GM23338 (cell line): ENCODE measurements at regions not wholly inside any gene's neighbourhood (a gene's known extent, or its start where the extent isn't known, plus 50 kb on each side); places are given as distances from the start of the nearest gene placed in this dataset.

ENCODE experiments used
- ATAC-seq: fragments of 200-7000 bp; cut with Tn5 transposase; 3 replicates; pipeline ENCODE4 v1.9.1; 2020
- DNase-seq: peaks from one replicate; pipeline ENCODE4 v3.0.0-alpha.2; 2015; ENCODE audit warnings: low spot score
- H2AFZ ChIP-seq: fragments of 200-600 bp; sonication (generic); 2 replicates; pipeline ENCODE4 v1.8.0; 2016; ENCODE audit warnings: antibody characterized with exemption, mild to moderate bottlenecking, moderate library complexity
- H3F3A ChIP-seq: fragments of 200-600 bp; sonication (generic); replicated peaks from 2 replicates; pipeline ENCODE4 v1.8.0; 2017; ENCODE audit warnings: antibody characterized with exemption, mixed run types, low read depth
- H3K27ac ChIP-seq: fragments of 200-600 bp; sonication (generic); 2 replicates; pipeline ENCODE4 v1.6.1; 2016; ENCODE audit warnings: low read depth
- H3K27me3 ChIP-seq: fragments of 200-600 bp; sonication (generic); 2 replicates; pipeline ENCODE4 v1.8.0; 2016; ENCODE audit warnings: mild to moderate bottlenecking, mixed run types, moderate library complexity; ENCODE audit not compliant: insufficient read depth
- H3K36me3 ChIP-seq: fragments of 200-600 bp; sonication (generic); 2 replicates; pipeline ENCODE4 v1.8.0; 2016; ENCODE audit warnings: mild to moderate bottlenecking; ENCODE audit not compliant: insufficient read depth
- H3K4me1 ChIP-seq: fragments of 200-600 bp; sonication (generic); 2 replicates; pipeline ENCODE4 v1.8.0; 2016; ENCODE audit warnings: mild to moderate bottlenecking, moderate library complexity; ENCODE audit not compliant: insufficient read depth
- H3K4me2 ChIP-seq: fragments of 200-600 bp; sonication (generic); 2 replicates; pipeline ENCODE4 v1.7.1; 2017; ENCODE audit warnings: mixed run types
- H3K4me3 ChIP-seq: fragments of 200-600 bp; sonication (generic); 2 replicates; pipeline ENCODE4 v1.6.1; 2016; ENCODE audit warnings: mixed run types
- H3K79me2 ChIP-seq: fragments of 200-600 bp; sonication (generic); replicated peaks from 2 replicates; pipeline ENCODE4 v1.8.0; 2017; ENCODE audit warnings: mild to moderate bottlenecking; ENCODE audit not compliant: insufficient read depth
- H3K9me2 ChIP-seq: fragments of 200-600 bp; sonication (generic); 2 replicates; pipeline ENCODE4 v1.8.0; 2017; ENCODE audit not compliant: insufficient read depth
- H4K20me1 ChIP-seq: fragments of 200-600 bp; sonication (generic); replicated peaks from 2 replicates; pipeline ENCODE4 v1.8.0; 2017; ENCODE audit warnings: mild to moderate bottlenecking; ENCODE audit not compliant: insufficient read depth
- H3K27ac Mint-ChIP-seq: 2 replicates; pipeline ENCODE4 v1.8.0; 2020; ENCODE audit warnings: inconsistent platforms, mild to moderate bottlenecking, moderate library complexity, mixed read lengths
- H3K27me3 Mint-ChIP-seq: 3 replicates; pipeline ENCODE4 v1.8.0; 2022; ENCODE audit warnings: low read depth, mild to moderate bottlenecking, moderate library complexity, mixed read lengths, inconsistent platforms; ENCODE audit not compliant: insufficient read depth, poor library complexity
- H3K36me3 Mint-ChIP-seq: 3 replicates; pipeline ENCODE4 v1.8.0; 2021; ENCODE audit warnings: low read depth, mild to moderate bottlenecking, inconsistent platforms, moderate library complexity, mixed read lengths
- H3K4me1 Mint-ChIP-seq: 3 replicates; pipeline ENCODE4 v1.8.0; 2020; ENCODE audit warnings: mild to moderate bottlenecking, inconsistent platforms, mixed read lengths
- H3K4me3 Mint-ChIP-seq: 3 replicates; pipeline ENCODE4 v1.8.0; 2021; ENCODE audit warnings: moderate library complexity, mild to moderate bottlenecking, inconsistent platforms, mixed read lengths
- H3K9me3 Mint-ChIP-seq: 3 replicates; pipeline ENCODE4 v1.8.0; 2020; ENCODE audit warnings: moderate library complexity, mild to moderate bottlenecking, inconsistent platforms, mixed read lengths
- CREB1 ChIP-seq: fragments of 250-450 bp; sonication (Bioruptor Pico); IDR thresholded peaks from 2 replicates; pipeline ENCODE4 v1.5.0; 2020; ENCODE audit warnings: low read depth, mild to moderate bottlenecking, moderate library complexity
- EZH2 ChIP-seq: fragments of 200-600 bp; sonication (generic); IDR thresholded peaks from one replicate; pipeline ENCODE4 v1.8.0; 2017; ENCODE audit warnings: antibody characterized with exemption, mild to moderate bottlenecking, low read depth; ENCODE audit not compliant: unreplicated experiment
- EZH2phosphoT487 ChIP-seq: fragments of 200-600 bp; sonication (generic); IDR thresholded peaks from one replicate; pipeline ENCODE4 v1.8.1; 2018; ENCODE audit warnings: antibody characterized with exemption; ENCODE audit not compliant: unreplicated experiment
- JUNB ChIP-seq: IDR thresholded peaks from one replicate; pipeline ENCODE4 v1.6.1; 2016; ENCODE audit warnings: antibody characterized with exemption; ENCODE audit not compliant: unreplicated experiment
- NANOG ChIP-seq: IDR thresholded peaks from 2 replicates; pipeline ENCODE4 v1.6.1; 2016; ENCODE audit warnings: antibody characterized with exemption, borderline replicate concordance
- POLR2AphosphoS5 ChIP-seq: IDR thresholded peaks from 2 replicates; pipeline ENCODE4 v1.6.1; 2016; ENCODE audit warnings: antibody characterized with exemption, low read depth
- REST ChIP-seq: IDR thresholded peaks from one replicate; pipeline ENCODE4 v1.6.1; 2018; ENCODE audit warnings: antibody characterized with exemption; ENCODE audit not compliant: unreplicated experiment
- STAT1 ChIP-seq: IDR thresholded peaks from one replicate; pipeline ENCODE4 v1.6.1; 2016; ENCODE audit warnings: antibody characterized with exemption; ENCODE audit not compliant: unreplicated experiment
- ZNF114 ChIP-seq: fragments of 250-450 bp; sonication (Bioruptor Pico); IDR thresholded peaks from 2 replicates; pipeline ENCODE4 v1.5.0; 2020; ENCODE audit warnings: mild to moderate bottlenecking, moderate library complexity
- ZNF331 ChIP-seq: fragments of 250-450 bp; sonication (Bioruptor Pico); IDR thresholded peaks from 2 replicates; pipeline ENCODE4 v1.5.0; 2020; ENCODE audit warnings: low read depth, mild to moderate bottlenecking, moderate library complexity
- ZNF462 ChIP-seq: fragments of 250-450 bp; sonication (Bioruptor Pico); IDR thresholded peaks from 2 replicates; pipeline ENCODE4 v1.5.0; 2020; ENCODE audit warnings: mild to moderate bottlenecking, moderate library complexity
- TF ChIP-seq, protein P1 (sequence below), 2 experiments: fragments of 200-600 bp in 1 of 2; sonication (generic) in 1 of 2; conservative IDR thresholded peaks; 2 replicates each; pipeline versions ENCODE4 v1.5.1 to v1.6.1; 2016 to 2017; ENCODE audit warnings: antibody characterized with exemption in 2 of 2, low read depth in 2 of 2, mild to moderate bottlenecking in 2 of 2, moderate library complexity in 1 of 2
- TF ChIP-seq, protein P2 (sequence below): IDR thresholded peaks from 2 replicates; pipeline ENCODE4 v1.6.1; 2016; ENCODE audit warnings: antibody characterized with exemption

- H3K27ac ChIP-seq, result no peak overlapping the region
- no peaks in the 10 kb centered on the region for H3K36me3 ChIP-seq
- Mint-ChIP-seq H3K36me3 (no peaks in the 10 kb centered on the region; the same call in 2 of the 3 replicates), H3K4me3 (no peak overlapping the region), H3K27ac (no peak overlapping the region), H3K9me3 (no peaks in the 10 kb centered on the region), H3K4me1 (0 out of 3 replicates have a peak, but pooled peaks cover 2% of the 10 kb centered on the region), H3K27me3 (peaks cover 4% of the 10 kb centered on the region)
- H3K4me2 ChIP-seq, result no peak overlapping the region
- H2AFZ ChIP-seq, result no peak overlapping the region
- H3K27me3 ChIP-seq, result no peaks in the 10 kb centered on the region
- TF ChIP-seq, protein P1, sequence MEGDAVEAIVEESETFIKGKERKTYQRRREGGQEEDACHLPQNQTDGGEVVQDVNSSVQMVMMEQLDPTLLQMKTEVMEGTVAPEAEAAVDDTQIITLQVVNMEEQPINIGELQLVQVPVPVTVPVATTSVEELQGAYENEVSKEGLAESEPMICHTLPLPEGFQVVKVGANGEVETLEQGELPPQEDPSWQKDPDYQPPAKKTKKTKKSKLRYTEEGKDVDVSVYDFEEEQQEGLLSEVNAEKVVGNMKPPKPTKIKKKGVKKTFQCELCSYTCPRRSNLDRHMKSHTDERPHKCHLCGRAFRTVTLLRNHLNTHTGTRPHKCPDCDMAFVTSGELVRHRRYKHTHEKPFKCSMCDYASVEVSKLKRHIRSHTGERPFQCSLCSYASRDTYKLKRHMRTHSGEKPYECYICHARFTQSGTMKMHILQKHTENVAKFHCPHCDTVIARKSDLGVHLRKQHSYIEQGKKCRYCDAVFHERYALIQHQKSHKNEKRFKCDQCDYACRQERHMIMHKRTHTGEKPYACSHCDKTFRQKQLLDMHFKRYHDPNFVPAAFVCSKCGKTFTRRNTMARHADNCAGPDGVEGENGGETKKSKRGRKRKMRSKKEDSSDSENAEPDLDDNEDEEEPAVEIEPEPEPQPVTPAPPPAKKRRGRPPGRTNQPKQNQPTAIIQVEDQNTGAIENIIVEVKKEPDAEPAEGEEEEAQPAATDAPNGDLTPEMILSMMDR (conservative IDR thresholded peaks at IDR 0.05; ENCODE audit: low read depth in 2 of 2), result no peak
- TF ChIP-seq ZNF462 (CRISPR knock-in tag) (no peak), STAT1 (no peak), CREB1 (CRISPR knock-in tag) (no peak), ZNF114 (CRISPR knock-in tag) (no peak), ZNF331 (no peak), NANOG (no peak), EZH2phosphoT487 (no peak), JUNB (no peak), POLR2AphosphoS5 (no peak), EZH2 (no peak), REST (no peak)
- TF ChIP-seq, protein P2, sequence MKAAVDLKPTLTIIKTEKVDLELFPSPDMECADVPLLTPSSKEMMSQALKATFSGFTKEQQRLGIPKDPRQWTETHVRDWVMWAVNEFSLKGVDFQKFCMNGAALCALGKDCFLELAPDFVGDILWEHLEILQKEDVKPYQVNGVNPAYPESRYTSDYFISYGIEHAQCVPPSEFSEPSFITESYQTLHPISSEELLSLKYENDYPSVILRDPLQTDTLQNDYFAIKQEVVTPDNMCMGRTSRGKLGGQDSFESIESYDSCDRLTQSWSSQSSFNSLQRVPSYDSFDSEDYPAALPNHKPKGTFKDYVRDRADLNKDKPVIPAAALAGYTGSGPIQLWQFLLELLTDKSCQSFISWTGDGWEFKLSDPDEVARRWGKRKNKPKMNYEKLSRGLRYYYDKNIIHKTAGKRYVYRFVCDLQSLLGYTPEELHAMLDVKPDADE, result no peak
- DNase-seq (no peak), ATAC-seq (no peak)
- no peaks in the 10 kb centered on the region for H3K79me2 ChIP-seq
- H3F3A ChIP-seq, result no peaks in the 10 kb centered on the region
- H4K20me1 ChIP-seq, result no peaks in the 10 kb centered on the region
- H3K4me3 ChIP-seq, result no peak overlapping the region
- H3K4me1 ChIP-seq, result no peaks in the 10 kb centered on the region
- no peaks in the 10 kb centered on the region for H3K9me2 ChIP-seq
Measured at GRCh38 chrX:65598559-65599147, 64.1 kb upstream of the LAS1L start.
